Fibroblast of lung (primary cell): ENCODE measurements at regions not wholly inside any gene's neighbourhood (a gene's known extent, or its start where the extent isn't known, plus 50 kb on each side); places are given as distances from the start of the nearest gene placed in this dataset.

ENCODE experiments used
- CTCF ChIP-seq, 2 donors: IDR thresholded peaks in 1 of 2; conservative IDR thresholded peaks in 1 of 2; 1 replicate in 1 of 2; 2 replicates in 1 of 2; pipeline ENCODE4 v1.5.1; 2011 to 2012; ENCODE audit warnings: low read length in 2 of 2, control low read depth in 1 of 2, inconsistent platforms in 1 of 2, low read depth in 1 of 2, mild to moderate bottlenecking in 1 of 2
- EZH2 ChIP-seq: IDR thresholded peaks from 2 replicates; pipeline ENCODE4 v1.5.1; 2012; ENCODE audit warnings: low read length, control low read depth, mild to moderate bottlenecking; ENCODE audit errors: missing control alignments

DNA sequence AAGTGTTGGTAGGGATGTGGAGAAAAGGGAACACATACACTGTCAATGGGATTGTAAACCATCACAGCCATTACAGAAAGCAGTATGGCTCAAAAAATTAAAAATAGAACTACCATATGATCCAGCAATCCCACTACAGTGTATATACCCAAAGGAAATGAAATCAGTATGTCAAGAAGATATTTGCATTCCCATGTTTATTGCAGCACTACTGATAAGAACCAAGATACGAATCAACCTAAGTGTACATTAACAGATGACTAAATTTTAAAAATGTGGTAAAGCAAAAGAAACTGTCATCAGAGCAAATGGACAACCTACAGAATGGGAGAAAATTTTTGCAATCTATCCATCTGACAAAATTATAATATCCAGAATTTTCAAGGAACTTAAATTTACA lies 290.4 kb downstream of the IPMK start:
- TF ChIP-seq EZH2: no peak
- no peak for TF ChIP-seq CTCF (conservative IDR thresholded peaks at IDR 0.05 in 1 of 2, IDR thresholded peaks at IDR 0.05 in 1 of 2; ENCODE audit: low read depth in 1 of 2, low read length in 2 of 2)
